WI38 (cell line): ENCODE measurements at regions not wholly inside any gene's neighbourhood (a gene's known extent, or its start where the extent isn't known, plus 50 kb on each side); places are given as distances from the start of the nearest gene placed in this dataset.

Experiments used
- H3K4me3 ChIP-seq: 2 replicates; pipeline ENCODE4 v1.5.1; 2011; ENCODE audit warnings: low read depth, mild to moderate bottlenecking, control low read depth, low read length
- TF ChIP-seq, protein P1 (sequence below): IDR thresholded peaks from 2 replicates; pipeline ENCODE4 v1.5.1; 2012; ENCODE audit warnings: low read depth, mild to moderate bottlenecking, control low read depth, low read length

DNA sequence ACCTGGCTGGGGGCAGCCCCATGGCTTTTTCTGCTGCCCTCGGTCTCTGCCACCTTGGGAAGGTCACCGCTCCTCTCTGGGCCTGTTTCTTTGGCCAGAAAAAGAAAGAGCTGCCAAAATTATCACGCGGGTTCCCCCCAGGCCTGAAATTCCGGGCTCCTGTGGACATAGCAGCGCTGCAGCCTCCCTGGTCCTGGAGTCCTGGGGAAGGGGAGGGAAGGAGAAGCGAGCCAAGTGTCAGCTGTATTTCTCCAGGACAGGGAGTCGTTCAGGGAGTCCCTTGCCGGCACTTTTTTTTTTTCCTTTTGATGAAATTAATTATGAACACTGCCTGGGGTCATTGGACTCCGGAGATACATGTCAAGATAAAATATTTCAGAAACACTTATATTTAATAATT, 152.3 kb upstream of the GPR26 start:
- TF ChIP-seq, protein P1, sequence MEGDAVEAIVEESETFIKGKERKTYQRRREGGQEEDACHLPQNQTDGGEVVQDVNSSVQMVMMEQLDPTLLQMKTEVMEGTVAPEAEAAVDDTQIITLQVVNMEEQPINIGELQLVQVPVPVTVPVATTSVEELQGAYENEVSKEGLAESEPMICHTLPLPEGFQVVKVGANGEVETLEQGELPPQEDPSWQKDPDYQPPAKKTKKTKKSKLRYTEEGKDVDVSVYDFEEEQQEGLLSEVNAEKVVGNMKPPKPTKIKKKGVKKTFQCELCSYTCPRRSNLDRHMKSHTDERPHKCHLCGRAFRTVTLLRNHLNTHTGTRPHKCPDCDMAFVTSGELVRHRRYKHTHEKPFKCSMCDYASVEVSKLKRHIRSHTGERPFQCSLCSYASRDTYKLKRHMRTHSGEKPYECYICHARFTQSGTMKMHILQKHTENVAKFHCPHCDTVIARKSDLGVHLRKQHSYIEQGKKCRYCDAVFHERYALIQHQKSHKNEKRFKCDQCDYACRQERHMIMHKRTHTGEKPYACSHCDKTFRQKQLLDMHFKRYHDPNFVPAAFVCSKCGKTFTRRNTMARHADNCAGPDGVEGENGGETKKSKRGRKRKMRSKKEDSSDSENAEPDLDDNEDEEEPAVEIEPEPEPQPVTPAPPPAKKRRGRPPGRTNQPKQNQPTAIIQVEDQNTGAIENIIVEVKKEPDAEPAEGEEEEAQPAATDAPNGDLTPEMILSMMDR: no peak
- no peak overlapping the region for H3K4me3 ChIP-seq

DNA sequence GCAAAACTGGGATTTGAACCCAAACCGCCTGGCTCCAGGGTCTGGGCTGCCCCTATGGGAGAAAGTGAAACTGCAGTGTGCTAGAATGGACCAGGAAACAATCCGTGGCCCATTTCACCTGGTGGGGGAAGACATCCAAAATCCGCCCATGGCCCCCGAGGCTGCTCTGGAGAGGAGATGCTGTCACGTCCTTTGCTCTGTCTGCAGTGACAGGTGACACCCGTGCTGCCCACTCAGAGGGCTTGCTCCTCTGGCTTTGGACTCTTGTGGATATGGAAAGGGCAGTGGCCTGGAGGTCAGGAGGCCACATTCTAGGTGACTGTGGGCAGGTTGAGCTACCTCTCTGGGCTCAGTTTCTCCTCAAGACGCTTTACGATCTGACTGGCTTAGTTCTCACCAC, 151.2 kb upstream of the GPR26 start:
- H3K4me3 ChIP-seq: no peak overlapping the region
- TF ChIP-seq, protein P1: no peak

DNA sequence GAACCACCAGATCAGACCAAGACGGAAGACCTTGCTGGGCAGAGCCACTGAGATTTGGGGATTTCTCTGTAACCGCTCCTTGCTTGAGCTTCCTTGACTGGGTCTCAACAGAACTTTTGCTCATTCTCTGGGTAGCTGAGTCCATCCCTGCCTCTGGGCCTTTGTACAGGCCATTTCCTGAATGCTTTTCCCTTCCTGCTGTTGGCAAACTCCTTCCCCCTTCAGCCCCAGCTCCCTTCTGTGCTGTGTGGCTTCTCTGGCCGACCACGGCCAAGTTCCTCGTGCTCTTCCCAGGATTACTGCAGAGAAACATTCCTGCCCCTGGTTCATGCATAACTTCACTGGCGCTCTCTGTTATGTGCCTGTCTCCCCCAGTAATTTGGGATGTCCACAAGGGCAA, 150.5 kb upstream of the GPR26 start:
- TF ChIP-seq, protein P1: no peak
- no peak overlapping the region for H3K4me3 ChIP-seq

DNA sequence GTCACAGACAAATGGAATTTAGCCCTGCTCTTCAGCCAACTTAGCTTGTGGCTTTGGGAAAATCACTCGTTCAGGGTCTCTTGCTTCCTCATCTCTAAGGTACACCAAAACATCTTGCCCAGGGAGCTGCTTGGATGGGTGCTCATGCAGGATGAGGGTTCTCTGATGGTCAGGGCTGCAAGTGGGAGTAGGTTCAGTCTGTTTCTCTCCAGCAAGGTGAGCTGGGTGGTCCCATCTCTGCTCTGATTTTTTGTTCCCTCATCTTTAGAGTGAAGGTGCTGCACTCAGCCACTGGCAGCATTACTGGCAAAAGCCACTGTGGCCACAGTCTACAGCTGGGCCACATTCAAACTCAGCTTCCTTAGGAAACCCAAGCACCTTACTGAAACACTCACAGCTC, 149.9 kb upstream of the GPR26 start:
- TF ChIP-seq, protein P1: no peak
- H3K4me3 ChIP-seq: no peak overlapping the region

DNA sequence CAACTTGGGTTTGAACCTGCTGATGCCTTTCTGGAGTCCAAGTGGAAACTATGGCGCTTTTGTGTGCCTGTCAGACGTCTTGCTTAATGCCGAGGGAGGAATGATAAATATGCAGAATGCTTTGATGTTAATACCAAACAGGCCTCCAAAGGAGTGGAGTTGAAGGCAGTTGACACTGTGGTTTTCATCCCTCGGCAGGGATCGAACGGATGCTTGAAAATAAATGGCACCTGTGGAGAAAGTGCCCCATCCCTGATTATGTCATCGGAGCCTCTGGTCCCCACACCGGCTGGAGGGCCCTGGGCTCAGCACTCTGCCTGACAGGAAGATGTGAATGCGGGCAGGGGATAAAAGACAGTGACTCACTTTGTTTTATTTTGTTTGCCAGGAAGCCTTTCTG, 148.7 kb upstream of the GPR26 start:
- no peak overlapping the region for H3K4me3 ChIP-seq
- TF ChIP-seq, protein P1: no peak

DNA sequence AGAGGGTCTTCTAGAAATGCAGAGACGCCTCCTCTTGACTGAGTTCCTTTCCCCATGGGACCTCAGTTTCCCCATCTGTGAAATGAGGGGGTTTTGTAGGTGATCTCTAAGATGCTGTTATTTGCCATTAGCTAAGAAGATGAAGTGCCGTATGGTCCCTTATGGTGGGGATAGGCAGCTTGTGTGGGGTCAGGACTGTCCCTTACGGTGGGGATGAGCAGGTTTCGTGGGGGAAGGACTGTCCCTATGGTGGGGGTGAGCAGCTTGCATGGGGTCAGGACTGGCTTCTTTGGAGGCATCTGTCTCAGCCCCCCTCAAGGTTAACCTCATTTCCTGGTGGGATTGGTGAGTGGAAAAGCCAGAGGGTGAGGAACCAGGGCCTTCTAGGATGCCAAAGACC, 148.3 kb upstream of the GPR26 start:
- TF ChIP-seq, protein P1: no peak
- no peak overlapping the region for H3K4me3 ChIP-seq

DNA sequence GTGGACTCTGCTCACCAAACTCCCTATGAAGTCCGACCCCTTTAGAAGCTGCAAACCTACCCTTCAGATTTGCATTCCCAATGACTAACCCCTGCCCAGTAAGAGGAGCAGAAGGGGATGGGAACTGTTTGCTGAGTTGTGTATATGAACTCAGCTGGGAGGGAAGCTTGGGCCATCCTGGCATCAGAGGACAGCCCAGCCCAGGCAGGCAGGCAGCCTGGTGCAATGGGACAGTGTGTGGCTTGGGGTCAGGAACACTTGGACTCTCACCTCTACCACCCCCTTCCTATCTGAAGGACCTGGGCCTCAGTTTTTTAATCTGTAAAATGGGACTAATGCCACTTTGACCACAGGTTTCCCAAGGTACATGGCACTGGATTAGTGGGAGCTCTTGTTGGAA, 147.4 kb upstream of the GPR26 start:
- TF ChIP-seq, protein P1: no peak
- H3K4me3 ChIP-seq: no peak overlapping the region
